PC-9 (cell line): ENCODE measurements at regions not wholly inside any gene's neighbourhood (a gene's known extent, or its start where the extent isn't known, plus 50 kb on each side); places are given as distances from the start of the nearest gene placed in this dataset.
"Not testable (repeated sequence)": the region's sequence is repeated elsewhere in the genome, so short reads cannot be mapped to it uniquely, and the experiment has no call there.

ENCODE experiments used
- BruUV-seq: library from RNA; stranded (reverse); fragments of 400-500 nt; replicated peaks from 2 replicates; lab custom pipeline; 2021; lab: Mats Ljungman, UMichigan
- CTCF ChIA-PET: fragments of 300-600 bp; sonication (Branson Sonifier 250); formaldehyde crosslinking; loops from one replicate; lab custom pipeline; 2022; ENCODE audit warnings: antibody characterized with exemption; lab: Charles Lee
- POLR2A ChIA-PET: fragments of 300-600 bp; sonication (Branson Sonifier 250); formaldehyde crosslinking; loops from one replicate; lab custom pipeline; 2022; ENCODE audit warnings: antibody characterized with exemption; ENCODE audit not compliant: unreplicated experiment; lab: Charles Lee
- DNase-seq, 2 experiments: peaks; one replicate each; pipeline versions ENCODE4 v3.0.0 to v3.0.0-alpha.2; 2015 to 2022; ENCODE audit warnings: mixed read lengths in 1 of 2
- H2AFZ ChIP-seq: fragments of 200-600 bp; sonication (generic); 2 replicates; pipeline ENCODE4 v1.8.1; 2017; ENCODE audit warnings: antibody characterized with exemption
- H3F3A ChIP-seq: fragments of 200-600 bp; sonication (generic); 2 replicates; pipeline ENCODE4 v1.8.1; 2017; ENCODE audit warnings: antibody characterized with exemption, mild to moderate bottlenecking, low read depth; ENCODE audit not compliant: insufficient read depth
- H3K27ac ChIP-seq: fragments of 200-600 bp; sonication (generic); 2 replicates; pipeline ENCODE4 v1.6.1; 2016; ENCODE audit warnings: mixed run types
- H3K27me3 ChIP-seq: fragments of 200-600 bp; sonication (generic); 2 replicates; pipeline ENCODE4 v1.6.1; 2016; ENCODE audit warnings: low read depth, mixed run types; ENCODE audit not compliant: insufficient read depth
- H3K36me3 ChIP-seq: fragments of 200-600 bp; sonication (generic); 2 replicates; pipeline ENCODE4 v1.6.1; 2016; ENCODE audit warnings: low read depth, mixed run types
- H3K4me1 ChIP-seq: fragments of 200-600 bp; sonication (generic); replicated peaks from 2 replicates; pipeline ENCODE4 v1.6.1; 2016; ENCODE audit warnings: mixed run types; ENCODE audit not compliant: insufficient read depth
- H3K4me2 ChIP-seq: fragments of 200-600 bp; sonication (generic); 2 replicates; pipeline ENCODE4 v1.6.1; 2017; ENCODE audit warnings: mixed run types
- H3K4me3 ChIP-seq: fragments of 200-600 bp; sonication (generic); 2 replicates; pipeline ENCODE4 v1.6.1; 2016; ENCODE audit warnings: mixed run types
- H3K79me2 ChIP-seq: fragments of 200-600 bp; sonication (generic); 2 replicates; pipeline ENCODE4 v1.6.1; 2017; ENCODE audit warnings: low read depth, mixed run types
- H3K9me2 ChIP-seq: fragments of 200-600 bp; sonication (generic); 2 replicates; pipeline ENCODE4 v1.8.1; 2017; ENCODE audit warnings: mild to moderate bottlenecking; ENCODE audit not compliant: insufficient read depth
- H3K9me3 ChIP-seq: fragments of 200-600 bp; sonication (generic); 2 replicates; pipeline ENCODE4 v1.8.1; 2016; ENCODE audit warnings: low read depth; ENCODE audit not compliant: insufficient read depth
- H4K20me1 ChIP-seq: fragments of 200-600 bp; sonication (generic); 2 replicates; pipeline ENCODE4 v1.8.1; 2017; ENCODE audit not compliant: insufficient read depth
- EZH2 ChIP-seq: fragments of 200-600 bp; sonication (generic); IDR thresholded peaks from 2 replicates; pipeline ENCODE4 v1.8.0; 2017; ENCODE audit warnings: antibody characterized with exemption, low read depth
- intact Hi-C: fragments of 100-400 bp; cut with micrococcal nuclease; formaldehyde crosslinking; loops from one replicate; pipeline ENCODE4 v1.10.0; 2022; ENCODE audit not compliant: unreplicated experiment
- TF ChIP-seq, protein P1 (sequence below): fragments of 200-600 bp; sonication (generic); conservative IDR thresholded peaks from 2 replicates; pipeline ENCODE4 v1.6.1; 2017; ENCODE audit warnings: mixed run types, antibody characterized with exemption, mild to moderate bottlenecking, moderate library complexity

DNA sequence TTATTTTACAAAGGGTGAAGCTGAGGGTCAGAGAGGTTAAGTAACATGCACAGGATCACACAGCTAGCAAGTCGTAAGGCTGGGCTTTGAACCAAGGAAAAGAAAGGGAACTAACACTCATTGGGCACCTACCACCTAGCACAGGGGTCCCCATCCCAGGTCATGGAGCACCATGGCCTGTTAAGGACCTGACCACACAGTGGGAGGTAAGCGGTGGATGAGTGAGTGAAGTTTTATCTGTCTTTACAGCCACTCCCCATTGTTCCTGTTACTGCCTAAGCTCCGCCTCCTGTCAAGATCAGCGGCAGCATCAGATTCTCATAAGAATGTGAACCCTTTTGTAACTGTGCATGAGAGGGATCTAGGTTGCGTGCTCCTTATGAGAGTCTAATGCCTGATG is 222.8 kb downstream of the RAB11FIP2 start:
- Histone ChIP-seq H3K9me3 (no peaks in the 10 kb centered on the region), H3K79me2 (no peaks in the 10 kb centered on the region), H3K27me3 (peaks cover 38% of the 10 kb centered on the region), H3K27ac (no peak overlapping the region), H3K4me1 (no peaks in the 10 kb centered on the region), H4K20me1 (no peaks in the 10 kb centered on the region), H3K9me2 (no peaks in the 10 kb centered on the region), H3K4me2 (no peak overlapping the region), H3F3A (no peaks in the 10 kb centered on the region), H3K36me3 (no peaks in the 10 kb centered on the region), H3K4me3 (no peak overlapping the region), H2AFZ (no peak overlapping the region)
- BruUV-seq: no TSS peak
- intact Hi-C loops: no loop called here
- POLR2A ChIA-PET: no interaction called here
- TF ChIP-seq EZH2: no peak
- TF ChIP-seq, protein P1, sequence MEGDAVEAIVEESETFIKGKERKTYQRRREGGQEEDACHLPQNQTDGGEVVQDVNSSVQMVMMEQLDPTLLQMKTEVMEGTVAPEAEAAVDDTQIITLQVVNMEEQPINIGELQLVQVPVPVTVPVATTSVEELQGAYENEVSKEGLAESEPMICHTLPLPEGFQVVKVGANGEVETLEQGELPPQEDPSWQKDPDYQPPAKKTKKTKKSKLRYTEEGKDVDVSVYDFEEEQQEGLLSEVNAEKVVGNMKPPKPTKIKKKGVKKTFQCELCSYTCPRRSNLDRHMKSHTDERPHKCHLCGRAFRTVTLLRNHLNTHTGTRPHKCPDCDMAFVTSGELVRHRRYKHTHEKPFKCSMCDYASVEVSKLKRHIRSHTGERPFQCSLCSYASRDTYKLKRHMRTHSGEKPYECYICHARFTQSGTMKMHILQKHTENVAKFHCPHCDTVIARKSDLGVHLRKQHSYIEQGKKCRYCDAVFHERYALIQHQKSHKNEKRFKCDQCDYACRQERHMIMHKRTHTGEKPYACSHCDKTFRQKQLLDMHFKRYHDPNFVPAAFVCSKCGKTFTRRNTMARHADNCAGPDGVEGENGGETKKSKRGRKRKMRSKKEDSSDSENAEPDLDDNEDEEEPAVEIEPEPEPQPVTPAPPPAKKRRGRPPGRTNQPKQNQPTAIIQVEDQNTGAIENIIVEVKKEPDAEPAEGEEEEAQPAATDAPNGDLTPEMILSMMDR: no peak
- CTCF ChIA-PET: no interaction called here
- no peak for DNase-seq

DNA sequence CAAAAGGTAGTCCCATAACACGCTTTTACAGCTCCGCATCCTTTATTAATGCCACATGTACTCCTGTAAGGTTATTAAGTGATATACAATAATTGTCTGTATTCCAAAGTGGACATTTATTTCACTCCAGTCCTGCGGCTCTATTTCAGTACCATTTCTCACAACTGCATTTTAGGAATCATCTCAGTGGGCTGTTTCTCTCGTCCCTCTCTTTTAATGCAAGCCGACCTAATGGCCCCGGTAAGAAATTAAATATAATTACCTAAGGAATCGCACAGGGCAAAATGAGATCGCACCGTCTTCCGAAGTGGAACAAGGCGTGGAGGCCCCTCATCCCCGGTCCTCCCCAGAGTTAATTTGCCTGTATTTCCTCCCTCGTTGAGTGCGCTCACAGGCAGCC is 216.5 kb downstream of the RAB11FIP2 start:
- H3K4me3 ChIP-seq: no peak overlapping the region
- no peaks in the 10 kb centered on the region for H3K4me1 ChIP-seq
- no peaks in the 10 kb centered on the region for H3K36me3 ChIP-seq
- no peak overlapping the region for H3K4me2 ChIP-seq
- DNase-seq: no peak
- no peak overlapping the region for H3K27ac ChIP-seq
- no peaks in the 10 kb centered on the region for H4K20me1 ChIP-seq
- H3K9me3 ChIP-seq: no peaks in the 10 kb centered on the region
- no TSS peak for BruUV-seq
- H2AFZ ChIP-seq: no peak overlapping the region
- intact Hi-C loops: no loop called here
- TF ChIP-seq, protein P1: no peak
- TF ChIP-seq EZH2: no peak
- H3K79me2 ChIP-seq: no peaks in the 10 kb centered on the region
- no peaks in the 10 kb centered on the region for H3K9me2 ChIP-seq
- POLR2A ChIA-PET: no interaction called here
- peaks cover 11% of the 10 kb centered on the region for H3K27me3 ChIP-seq
- no peaks in the 10 kb centered on the region for H3F3A ChIP-seq
- CTCF ChIA-PET: no interaction called here

DNA sequence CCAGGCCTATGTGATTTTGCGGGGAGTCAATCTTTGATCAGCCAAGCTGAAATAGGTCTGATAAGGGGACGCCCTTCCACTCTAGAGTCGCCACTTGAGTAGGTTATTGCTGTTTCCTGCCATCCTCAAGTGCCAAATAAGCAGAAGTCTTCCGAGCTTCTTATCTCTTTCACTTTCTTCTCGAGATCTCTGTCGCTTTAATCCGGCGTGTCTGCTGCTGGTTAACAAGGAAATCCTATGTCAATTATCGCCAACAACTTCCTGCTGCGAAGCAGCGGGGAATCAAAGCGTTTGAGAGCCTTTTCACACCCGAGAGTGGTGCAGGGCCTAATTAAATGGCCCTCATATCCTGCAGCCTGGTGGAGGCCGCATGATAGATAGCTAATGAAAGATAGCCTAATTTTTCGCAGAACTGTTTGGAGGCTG is 215.9 kb downstream of the RAB11FIP2 start:
- Histone ChIP-seq H4K20me1 (no peaks in the 10 kb centered on the region), H3K79me2 (no peaks in the 10 kb centered on the region), H3K4me2 (no peak overlapping the region), H3K4me3 (no peak overlapping the region), H3K36me3 (no peaks in the 10 kb centered on the region), H2AFZ (no peak overlapping the region), H3K27me3 (peaks cover 11% of the 10 kb centered on the region), H3K9me3 (no peaks in the 10 kb centered on the region), H3K9me2 (no peaks in the 10 kb centered on the region), H3K4me1 (no peaks in the 10 kb centered on the region), H3F3A (no peaks in the 10 kb centered on the region), H3K27ac (no peak overlapping the region)
- POLR2A ChIA-PET: no interaction called here
- DNase-seq: no peak
- no TSS peak for BruUV-seq
- CTCF ChIA-PET: no interaction called here
- TF ChIP-seq, protein P1: no peak
- TF ChIP-seq EZH2: no peak
- intact Hi-C loops: no loop called here

DNA sequence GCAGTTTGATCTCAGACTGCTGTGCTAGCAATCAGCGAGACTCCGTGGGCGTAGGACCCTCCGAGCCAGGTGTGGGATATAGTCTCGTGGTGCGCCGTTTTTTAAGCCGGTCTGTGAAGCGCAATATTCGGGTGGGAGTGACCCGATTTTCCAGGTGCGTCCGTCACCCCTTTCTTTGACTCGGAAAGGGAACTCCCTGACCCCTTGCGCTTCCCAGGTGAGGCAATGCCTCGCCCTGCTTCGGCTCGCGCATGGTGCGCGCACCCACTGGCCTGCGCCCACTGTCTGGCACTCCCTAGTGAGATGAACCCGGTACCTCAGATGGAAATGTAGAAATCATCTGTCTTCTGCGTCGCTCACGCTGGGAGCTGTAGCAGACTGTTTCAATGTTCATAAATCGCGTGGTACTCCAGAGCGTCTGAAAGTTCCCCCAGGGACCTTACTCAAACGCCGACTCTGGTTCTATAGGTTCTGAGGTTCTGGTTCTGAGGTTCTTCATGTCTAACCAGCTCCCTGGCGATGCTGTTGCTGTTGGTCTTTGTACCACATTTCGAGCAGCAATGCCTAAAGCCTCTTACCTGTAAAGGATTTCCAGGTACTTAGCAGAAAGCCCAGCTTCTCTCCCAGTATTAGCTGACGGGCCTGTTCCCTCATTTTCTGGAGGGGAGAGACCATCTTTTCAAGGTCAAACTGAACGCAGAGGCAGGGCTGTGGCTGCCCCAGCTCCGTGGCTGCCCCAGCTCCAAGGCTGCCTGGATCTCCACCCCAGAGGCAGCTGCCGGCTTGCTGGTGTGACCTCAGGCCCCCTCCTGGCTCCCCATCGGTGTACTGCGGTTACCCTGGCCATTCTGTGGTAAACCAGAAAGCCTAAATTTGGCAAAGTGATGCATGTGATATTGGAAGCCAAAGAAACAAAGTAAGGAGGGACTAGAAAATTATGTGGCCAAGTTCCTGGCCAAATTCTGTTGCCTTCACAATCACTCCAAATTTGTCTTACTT is 207.9 kb downstream of the RAB11FIP2 start:
- H3K9me2 ChIP-seq, H3K4me1 ChIP-seq, intact Hi-C loops, H3K9me3 ChIP-seq, H3K27ac ChIP-seq, H4K20me1 ChIP-seq, H3F3A ChIP-seq, DNase-seq, H3K79me2 ChIP-seq, H2AFZ ChIP-seq, POLR2A ChIA-PET, H3K36me3 ChIP-seq, BruUV-seq, H3K4me3 ChIP-seq, CTCF ChIA-PET, H3K4me2 ChIP-seq: not testable (repeated sequence)
- peaks cover 16% of the 10 kb centered on the region for H3K27me3 ChIP-seq

DNA sequence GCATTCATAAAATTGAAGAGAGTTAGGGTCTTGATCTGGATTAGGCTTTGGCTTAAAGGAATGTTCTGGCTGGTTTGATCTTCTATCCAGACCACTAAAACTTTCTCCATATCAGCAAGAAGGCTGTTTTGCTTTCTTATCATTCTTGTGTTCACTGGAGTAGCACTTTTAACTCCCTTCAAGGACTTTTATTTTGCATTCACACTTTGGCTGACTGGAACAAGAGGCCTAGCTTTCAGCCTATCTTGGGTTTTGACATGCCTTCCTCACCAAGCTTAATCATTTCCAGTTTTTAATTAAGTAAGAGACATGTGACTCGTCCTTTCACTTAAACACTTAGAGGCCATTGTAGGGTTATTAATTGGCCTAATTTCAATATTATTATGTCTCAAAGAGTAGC is 190.3 kb downstream of the RAB11FIP2 start:
- H3K4me3 ChIP-seq, H3K4me1 ChIP-seq, H3K9me3 ChIP-seq, POLR2A ChIA-PET, DNase-seq, H3K36me3 ChIP-seq, H3K27ac ChIP-seq, H3F3A ChIP-seq, H3K9me2 ChIP-seq, BruUV-seq, CTCF ChIA-PET, intact Hi-C loops, H3K4me2 ChIP-seq, H3K79me2 ChIP-seq, H4K20me1 ChIP-seq, H2AFZ ChIP-seq: not testable (repeated sequence)
- peaks cover 21% of the 10 kb centered on the region for H3K27me3 ChIP-seq
